ENCODE measurements at regions not wholly inside any gene's neighbourhood (a gene's known extent, or its start where the extent isn't known, plus 50 kb on each side); places are given as distances from the start of the nearest gene placed in this dataset.

DNA sequence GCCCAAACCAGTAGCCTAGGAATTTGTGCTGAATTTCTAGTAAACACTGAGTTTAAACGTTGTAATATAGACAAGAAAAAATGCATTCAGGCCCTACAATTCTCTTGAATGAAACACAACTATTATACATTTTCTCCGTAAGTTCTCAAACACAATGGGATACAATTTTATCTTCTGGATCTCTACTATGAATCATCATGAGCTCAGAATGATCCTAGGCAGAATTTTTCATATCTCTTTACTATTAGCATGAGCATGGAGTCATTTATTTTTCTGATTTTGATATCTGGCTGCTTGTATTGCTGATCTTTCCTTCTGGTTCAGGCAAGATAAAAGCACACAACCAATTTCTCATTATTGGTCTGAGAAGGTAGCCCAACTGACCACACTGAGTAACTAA lies 1123.4 kb upstream of the RAG2 start:
- no peak for FAIRE-seq

GRCh38 chr11:37718431-37718999 lies 1120.5 kb upstream of the RAG2 start:
- peak; percentile 19 for DNase-seq (ENCODE audit: low read depth)
- TF ChIP-seq, protein P1, sequence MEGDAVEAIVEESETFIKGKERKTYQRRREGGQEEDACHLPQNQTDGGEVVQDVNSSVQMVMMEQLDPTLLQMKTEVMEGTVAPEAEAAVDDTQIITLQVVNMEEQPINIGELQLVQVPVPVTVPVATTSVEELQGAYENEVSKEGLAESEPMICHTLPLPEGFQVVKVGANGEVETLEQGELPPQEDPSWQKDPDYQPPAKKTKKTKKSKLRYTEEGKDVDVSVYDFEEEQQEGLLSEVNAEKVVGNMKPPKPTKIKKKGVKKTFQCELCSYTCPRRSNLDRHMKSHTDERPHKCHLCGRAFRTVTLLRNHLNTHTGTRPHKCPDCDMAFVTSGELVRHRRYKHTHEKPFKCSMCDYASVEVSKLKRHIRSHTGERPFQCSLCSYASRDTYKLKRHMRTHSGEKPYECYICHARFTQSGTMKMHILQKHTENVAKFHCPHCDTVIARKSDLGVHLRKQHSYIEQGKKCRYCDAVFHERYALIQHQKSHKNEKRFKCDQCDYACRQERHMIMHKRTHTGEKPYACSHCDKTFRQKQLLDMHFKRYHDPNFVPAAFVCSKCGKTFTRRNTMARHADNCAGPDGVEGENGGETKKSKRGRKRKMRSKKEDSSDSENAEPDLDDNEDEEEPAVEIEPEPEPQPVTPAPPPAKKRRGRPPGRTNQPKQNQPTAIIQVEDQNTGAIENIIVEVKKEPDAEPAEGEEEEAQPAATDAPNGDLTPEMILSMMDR (IDR thresholded peaks at IDR 0.05; ENCODE audit: insufficient read depth, low read length, severe bottlenecking), result no peak
- H3K4me3 ChIP-seq (ENCODE audit: low read depth, low read length), result no peak overlapping the region
- H3K27me3 ChIP-seq (ENCODE audit: control insufficient read depth, insufficient read depth, low read length), result no peaks in the 10 kb centered on the region
- no peak for FAIRE-seq
- no peaks in the 10 kb centered on the region for H3K36me3 ChIP-seq (ENCODE audit: control insufficient read depth, insufficient read depth, low read length)

More for the DNA sequence above, 1123.4 kb upstream of the RAG2 start:
- peak; percentile 13 for DNase-seq (ENCODE audit: low read depth)
- no peaks in the 10 kb centered on the region for H3K27me3 ChIP-seq (ENCODE audit: control insufficient read depth, insufficient read depth, low read length)
- no peaks in the 10 kb centered on the region for H3K36me3 ChIP-seq (ENCODE audit: control insufficient read depth, insufficient read depth, low read length)
- no peak overlapping the region for H3K4me3 ChIP-seq (ENCODE audit: low read depth, low read length)
- TF ChIP-seq, protein P1 (IDR thresholded peaks at IDR 0.05; ENCODE audit: insufficient read depth, low read length, severe bottlenecking), result no peak

- TF ChIP-seq, protein P1 (IDR thresholded peaks at IDR 0.05; ENCODE audit: insufficient read depth, low read length, severe bottlenecking), result peak; percentile 17
- no peak for FAIRE-seq
- no peak overlapping the region for H3K4me3 ChIP-seq (ENCODE audit: low read depth, low read length)
- no peaks in the 10 kb centered on the region for H3K36me3 ChIP-seq (ENCODE audit: control insufficient read depth, insufficient read depth, low read length)
- DNase-seq (ENCODE audit: low read depth), result peak; percentile 5
- H3K27me3 ChIP-seq (ENCODE audit: control insufficient read depth, insufficient read depth, low read length), result no peaks in the 10 kb centered on the region
Observed at GRCh38 chr11:37712251-37712650, 1114.2 kb upstream of the RAG2 start.

- FAIRE-seq, result no peak
- no peak for DNase-seq (ENCODE audit: low read depth)
- no peaks in the 10 kb centered on the region for H3K27me3 ChIP-seq (ENCODE audit: control insufficient read depth, insufficient read depth, low read length)
- no peaks in the 10 kb centered on the region for H3K36me3 ChIP-seq (ENCODE audit: control insufficient read depth, insufficient read depth, low read length)
- TF ChIP-seq, protein P1 (IDR thresholded peaks at IDR 0.05; ENCODE audit: insufficient read depth, low read length, severe bottlenecking), result no peak
- H3K4me3 ChIP-seq (ENCODE audit: low read depth, low read length), result no peak overlapping the region
Observed at GRCh38 chr11:37710031-37710430, 1112.0 kb upstream of the RAG2 start.

- H3K4me3 ChIP-seq (ENCODE audit: low read depth, low read length), result no peak overlapping the region
- DNase-seq (ENCODE audit: low read depth) (no peak), FAIRE-seq (no peak)
- TF ChIP-seq, protein P1 (IDR thresholded peaks at IDR 0.05; ENCODE audit: insufficient read depth, low read length, severe bottlenecking), result no peak
- no peaks in the 10 kb centered on the region for H3K27me3 ChIP-seq (ENCODE audit: control insufficient read depth, insufficient read depth, low read length)
- H3K36me3 ChIP-seq (ENCODE audit: control insufficient read depth, insufficient read depth, low read length), result no peaks in the 10 kb centered on the region
Observed at GRCh38 chr11:37704791-37705190, 1106.8 kb upstream of the RAG2 start.

GRCh38 chr11:37699644-37700043 lies 1101.6 kb upstream of the RAG2 start:
- Histone ChIP-seq H3K4me3 (ENCODE audit: low read depth, low read length) (no peak overlapping the region), H3K36me3 (ENCODE audit: control insufficient read depth, insufficient read depth, low read length) (no peaks in the 10 kb centered on the region), H3K27me3 (ENCODE audit: control insufficient read depth, insufficient read depth, low read length) (no peaks in the 10 kb centered on the region)
- TF ChIP-seq, protein P1 (IDR thresholded peaks at IDR 0.05; ENCODE audit: insufficient read depth, low read length, severe bottlenecking), result no peak
- DNase-seq (ENCODE audit: low read depth) (no peak), FAIRE-seq (peak; percentile 40)

Measured in bronchial epithelial cell (primary cell).